HG02678 (cell line): ENCODE measurements at regions not wholly inside any gene's neighbourhood (a gene's known extent, or its start where the extent isn't known, plus 50 kb on each side); places are given as distances from the start of the nearest gene placed in this dataset.
"Not testable (repeated sequence)": the region's sequence is repeated elsewhere in the genome, so short reads cannot be mapped to it uniquely, and the experiment has no call there.

Experiments
- ATAC-seq: cut with Tn5 transposase; IDR thresholded peaks from one replicate; pipeline ENCODE4 v1.9.1; 2021; ENCODE audit warnings: mild to moderate bottlenecking, moderate library complexity; ENCODE audit not compliant: unreplicated experiment

- ATAC-seq: no peak
Observed at GRCh38 chr1:187504779-187505178, 676.0 kb downstream of the PLA2G4A start.

GRCh38 chr1:187509091-187509490 lies 680.3 kb downstream of the PLA2G4A start:
- ATAC-seq: no peak

GRCh38 chr1:187513190-187513589 lies 684.4 kb downstream of the PLA2G4A start:
- no peak for ATAC-seq

GRCh38 chr1:187514110-187514509 lies 685.4 kb downstream of the PLA2G4A start:
- ATAC-seq: no peak

GRCh38 chr1:187516874-187517273 lies 688.1 kb downstream of the PLA2G4A start:
- ATAC-seq: no peak

GRCh38 chr1:187517546-187517945 lies 688.8 kb downstream of the PLA2G4A start:
- ATAC-seq: no peak

- no peak for ATAC-seq
Observed at GRCh38 chr1:187527346-187527745, 698.6 kb downstream of the PLA2G4A start.

GRCh38 chr1:187537936-187538335 lies 709.2 kb downstream of the PLA2G4A start:
- ATAC-seq: no peak

GRCh38 chr1:187549540-187549939 lies 720.8 kb downstream of the PLA2G4A start:
- ATAC-seq: no peak

- ATAC-seq: no peak
Observed at GRCh38 chr1:187551061-187551460, 722.3 kb downstream of the PLA2G4A start.

GRCh38 chr1:187563191-187563590 lies 734.4 kb downstream of the PLA2G4A start:
- ATAC-seq: no peak

GRCh38 chr1:187566354-187566753 lies 737.6 kb downstream of the PLA2G4A start:
- ATAC-seq: no peak

- no peak for ATAC-seq
Observed at GRCh38 chr1:187568067-187568466, 739.3 kb downstream of the PLA2G4A start.

- ATAC-seq: no peak
Observed at GRCh38 chr1:187570166-187570565, 741.4 kb downstream of the PLA2G4A start.

GRCh38 chr1:187577610-187578009 lies 748.9 kb downstream of the PLA2G4A start:
- no peak for ATAC-seq

GRCh38 chr1:187588917-187589316 lies 760.2 kb downstream of the PLA2G4A start:
- no peak for ATAC-seq

- no peak for ATAC-seq
Observed at GRCh38 chr1:187605736-187606135, 777.0 kb downstream of the PLA2G4A start.

GRCh38 chr1:187615853-187616735 lies 787.3 kb downstream of the PLA2G4A start:
- ATAC-seq: not testable (repeated sequence)

GRCh38 chr1:187616830-187617229 lies 788.1 kb downstream of the PLA2G4A start:
- ATAC-seq: not testable (repeated sequence)

- ATAC-seq: no peak
Observed at GRCh38 chr1:187617776-187618175, 789.0 kb downstream of the PLA2G4A start.

GRCh38 chr1:187619175-187619574 lies 790.4 kb downstream of the PLA2G4A start:
- no peak for ATAC-seq

- no peak for ATAC-seq
Observed at GRCh38 chr1:187621951-187622350, 793.2 kb downstream of the PLA2G4A start.

- no peak for ATAC-seq
Observed at GRCh38 chr1:187622545-187622944, 793.8 kb downstream of the PLA2G4A start.
